ENCODE measurements at regions not wholly inside any gene's neighbourhood (a gene's known extent, or its start where the extent isn't known, plus 50 kb on each side); places are given as distances from the start of the nearest gene placed in this dataset.

GRCh38 chr3:16725972-16726371, 120.7 kb upstream of the DAZL start:
- Histone ChIP-seq H3K36me3 (no peaks in the 10 kb centered on the region), H3K4me1 (no peaks in the 10 kb centered on the region), H3K27me3 (no peaks in the 10 kb centered on the region), H3K27ac (no peak overlapping the region), H3K9me3 (no peaks in the 10 kb centered on the region), H3K4me3 (no peak overlapping the region)
- intact Hi-C loops (cut with DNase I): no loop called here
- no peak for DNase-seq (ENCODE audit: low spot score in 2 of 2)
- TF ChIP-seq, protein P1, sequence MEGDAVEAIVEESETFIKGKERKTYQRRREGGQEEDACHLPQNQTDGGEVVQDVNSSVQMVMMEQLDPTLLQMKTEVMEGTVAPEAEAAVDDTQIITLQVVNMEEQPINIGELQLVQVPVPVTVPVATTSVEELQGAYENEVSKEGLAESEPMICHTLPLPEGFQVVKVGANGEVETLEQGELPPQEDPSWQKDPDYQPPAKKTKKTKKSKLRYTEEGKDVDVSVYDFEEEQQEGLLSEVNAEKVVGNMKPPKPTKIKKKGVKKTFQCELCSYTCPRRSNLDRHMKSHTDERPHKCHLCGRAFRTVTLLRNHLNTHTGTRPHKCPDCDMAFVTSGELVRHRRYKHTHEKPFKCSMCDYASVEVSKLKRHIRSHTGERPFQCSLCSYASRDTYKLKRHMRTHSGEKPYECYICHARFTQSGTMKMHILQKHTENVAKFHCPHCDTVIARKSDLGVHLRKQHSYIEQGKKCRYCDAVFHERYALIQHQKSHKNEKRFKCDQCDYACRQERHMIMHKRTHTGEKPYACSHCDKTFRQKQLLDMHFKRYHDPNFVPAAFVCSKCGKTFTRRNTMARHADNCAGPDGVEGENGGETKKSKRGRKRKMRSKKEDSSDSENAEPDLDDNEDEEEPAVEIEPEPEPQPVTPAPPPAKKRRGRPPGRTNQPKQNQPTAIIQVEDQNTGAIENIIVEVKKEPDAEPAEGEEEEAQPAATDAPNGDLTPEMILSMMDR (IDR thresholded peaks at IDR 0.05): no peak

- no peak for DNase-seq (ENCODE audit: low spot score in 2 of 2)
- no peaks in the 10 kb centered on the region for H3K4me1 ChIP-seq
- H3K36me3 ChIP-seq: no peaks in the 10 kb centered on the region
- H3K9me3 ChIP-seq: peaks cover 4 to 11% of the 10 kb centered on the region in 2 donors
- TF ChIP-seq, protein P1 (IDR thresholded peaks at IDR 0.05): no peak
- no peaks in the 10 kb centered on the region for H3K27me3 ChIP-seq
- no peak overlapping the region for H3K27ac ChIP-seq
- intact Hi-C loops (cut with DNase I): no loop called here
- no peak overlapping the region for H3K4me3 ChIP-seq
Measured at GRCh38 chr3:16728770-16729745, 123.8 kb upstream of the DAZL start.

DNA sequence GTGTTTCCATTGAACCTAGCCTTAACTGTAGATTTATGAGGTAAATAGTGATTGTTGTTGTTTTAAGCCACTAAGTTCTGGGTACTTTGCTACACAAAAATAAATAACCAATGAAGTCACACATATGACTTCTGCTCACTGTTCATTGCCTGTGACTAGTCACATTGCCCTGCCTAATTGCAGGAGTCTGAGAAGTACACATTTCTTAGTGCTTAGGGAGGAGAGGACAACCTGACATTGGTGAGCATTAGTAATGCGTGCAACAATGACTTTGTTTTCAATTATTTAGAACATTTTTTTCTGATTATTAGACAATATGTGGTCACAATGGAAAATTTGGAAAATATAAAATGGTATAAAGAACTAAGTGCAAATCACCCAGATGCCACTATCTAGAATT, 133.2 kb upstream of the DAZL start:
- no peaks in the 10 kb centered on the region for H3K27me3 ChIP-seq
- no peaks in the 10 kb centered on the region for H3K36me3 ChIP-seq
- H3K4me3 ChIP-seq: no peak overlapping the region
- H3K27ac ChIP-seq: no peak overlapping the region
- peaks cover 0 to under 1% of the 10 kb centered on the region in 2 donors for H3K9me3 ChIP-seq
- no peaks in the 10 kb centered on the region for H3K4me1 ChIP-seq
- no peak for DNase-seq (ENCODE audit: low spot score in 2 of 2)
- intact Hi-C loops (cut with DNase I): no loop called here
- TF ChIP-seq, protein P1 (IDR thresholded peaks at IDR 0.05): no peak

DNA sequence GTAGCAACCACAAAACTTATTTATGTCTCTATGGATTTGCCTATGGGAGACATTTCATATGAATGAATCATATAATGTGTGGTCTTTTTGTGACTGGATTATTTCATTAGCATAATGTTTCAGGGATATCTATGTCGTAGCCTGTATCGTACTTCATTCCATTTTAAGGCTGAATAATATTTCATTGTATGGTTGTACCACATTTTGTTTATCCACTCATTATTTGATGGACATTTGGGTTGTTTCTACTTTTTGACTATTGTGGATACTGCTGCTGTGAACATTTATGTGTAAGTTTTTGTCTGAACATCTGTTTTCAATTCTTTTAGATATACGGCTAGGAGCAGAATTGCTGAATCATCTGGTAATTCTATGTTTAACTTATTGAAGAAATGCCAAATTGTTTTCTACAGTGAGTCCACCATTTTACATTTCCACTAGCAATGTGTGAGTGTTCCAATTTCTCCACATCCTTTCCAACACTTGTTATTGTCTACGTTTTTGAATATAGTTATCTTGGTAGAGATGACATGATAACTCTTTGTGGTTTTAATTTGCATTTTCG, 134.4 kb upstream of the DAZL start:
- H3K9me3 ChIP-seq: no peaks in the 10 kb centered on the region
- TF ChIP-seq, protein P1 (IDR thresholded peaks at IDR 0.05): no peak
- intact Hi-C loops (cut with DNase I): no loop called here
- no peak for DNase-seq (ENCODE audit: low spot score in 2 of 2)
- H3K4me1 ChIP-seq: no peaks in the 10 kb centered on the region
- H3K27me3 ChIP-seq: no peaks in the 10 kb centered on the region
- no peak overlapping the region for H3K27ac ChIP-seq
- no peaks in the 10 kb centered on the region for H3K36me3 ChIP-seq
- H3K4me3 ChIP-seq: no peak overlapping the region

GRCh38 chr3:16740515-16740914, 135.3 kb upstream of the DAZL start:
- H3K36me3 ChIP-seq: no peaks in the 10 kb centered on the region
- H3K4me1 ChIP-seq: no peaks in the 10 kb centered on the region
- TF ChIP-seq, protein P1 (IDR thresholded peaks at IDR 0.05): no peak
- H3K27ac ChIP-seq: no peak overlapping the region
- H3K27me3 ChIP-seq: no peaks in the 10 kb centered on the region
- intact Hi-C loops (cut with DNase I): no loop called here
- no peak overlapping the region for H3K4me3 ChIP-seq
- no peak for DNase-seq (ENCODE audit: low spot score in 2 of 2)
- no peaks in the 10 kb centered on the region for H3K9me3 ChIP-seq
